A549 (cell line): ENCODE measurements at regions not wholly inside any gene's neighbourhood (a gene's known extent, or its start where the extent isn't known, plus 50 kb on each side); places are given as distances from the start of the nearest gene placed in this dataset.
"Not testable (repeated sequence)": the region's sequence is repeated elsewhere in the genome, so short reads cannot be mapped to it uniquely, and the experiment has no call there.

Source experiments
- ATAC-seq, 2 experiments: fragments of 200-7000 bp in 1 of 2; fragments of >200 bp in 1 of 2; cut with Nextera tagmentation in 1 of 2; cut with Tn5 transposase in 1 of 2; 3 replicates each; pipeline versions ENCODE4 v1.8.0 to v1.9.1; 2018 to 2020; ENCODE audit warnings: mild to moderate bottlenecking in 1 of 2, moderate library complexity in 1 of 2
- CTCF ChIA-PET: fragments of 300-600 bp; sonication (Branson Sonifier 250); formaldehyde crosslinking; extraction: SDS; loops from one replicate; lab custom pipeline; 2021; ENCODE audit warnings: antibody characterized with exemption, inconsistent platforms; lab: Yijun Ruan, JAX
- POLR2A ChIA-PET: fragments of 350-600 bp; formaldehyde crosslinking; extraction: SDS; loops from one replicate; lab custom pipeline; 2021; ENCODE audit warnings: antibody characterized with exemption, inconsistent platforms; lab: Yijun Ruan, JAX
- DNase-seq, 2 experiments: peaks; one replicate each; pipeline versions ENCODE4 v3.0.0 to v3.0.0-alpha.2; 2011 to 2016; ENCODE audit warnings: low read depth in 1 of 2, low spot score in 1 of 2
- FAIRE-seq: peaks from 2 replicates; lab custom pipeline; 2011; peaks lifted over from hg19 to GRCh38; lab: Jason Lieb, UNC
- H3K27ac ChIP-seq, 2 experiments: fragments of >200 bp; sonication (Bioruptor Twin); formaldehyde crosslinking; 3 replicates each; pipeline ENCODE4 v1.5.1; 2016 to 2017
- H3K4me1 ChIP-seq: fragments of >200 bp; sonication (Bioruptor Twin); formaldehyde crosslinking; 3 replicates; pipeline ENCODE4 v1.6.1; 2016
- H3K4me2 ChIP-seq: fragments of >200 bp; sonication (Bioruptor Twin); formaldehyde crosslinking; 3 replicates; pipeline ENCODE4 v1.6.1; 2016
- H3K4me3 ChIP-seq: fragments of >200 bp; sonication (Bioruptor Twin); formaldehyde crosslinking; 3 replicates; pipeline ENCODE4 v1.5.1; 2016
- H3K9me3 ChIP-seq: fragments of >200 bp; sonication (Bioruptor Twin); formaldehyde crosslinking; 3 replicates; pipeline ENCODE4 v1.6.1; 2016
- CBX2 ChIP-seq: fragments of 200-600 bp; sonication (generic); IDR thresholded peaks from 2 replicates; pipeline ENCODE4 v1.6.1; 2016; ENCODE audit warnings: low read depth, mild to moderate bottlenecking, borderline replicate concordance
- CHD2 ChIP-seq: fragments of 150-350 bp; IDR thresholded peaks from 2 replicates; pipeline ENCODE4 v1.6.1; 2014; ENCODE audit warnings: low read length; ENCODE audit not compliant: partially characterized antibody
- FOXS1 ChIP-seq: fragments of 250-450 bp; sonication (Bioruptor Pico); IDR thresholded peaks from 2 replicates; pipeline ENCODE4 v1.5.0; 2020; ENCODE audit warnings: mild to moderate bottlenecking, moderate library complexity
- HEYL ChIP-seq: fragments of 250-450 bp; sonication (Bioruptor Pico); IDR thresholded peaks from 2 replicates; pipeline ENCODE4 v1.8.0; 2021; ENCODE audit warnings: mild to moderate bottlenecking, moderate library complexity
- HOXA7 ChIP-seq: fragments of 250-450 bp; sonication (Bioruptor Pico); IDR thresholded peaks from 2 replicates; pipeline ENCODE4 v1.5.0; 2020; ENCODE audit warnings: mild to moderate bottlenecking, moderate library complexity
- HOXB5 ChIP-seq: fragments of 250-450 bp; sonication (Bioruptor Pico); IDR thresholded peaks from 2 replicates; pipeline ENCODE4 v1.5.0; 2020; ENCODE audit warnings: mild to moderate bottlenecking, moderate library complexity
- KDM1A ChIP-seq: fragments of 200-600 bp; sonication (generic); IDR thresholded peaks from 2 replicates; pipeline ENCODE4 v1.6.1; 2016; ENCODE audit warnings: low read depth, mild to moderate bottlenecking
- KDM5A ChIP-seq: fragments of 200-600 bp; sonication (generic); IDR thresholded peaks from 2 replicates; pipeline ENCODE4 v1.6.1; 2016; ENCODE audit warnings: antibody characterized with exemption, mild to moderate bottlenecking
- RAD21 ChIP-seq, 2 experiments: fragments of >200 bp in 1 of 2; sonication (Bioruptor Twin) in 1 of 2; formaldehyde crosslinking in 1 of 2; IDR thresholded peaks in 1 of 2; conservative IDR thresholded peaks in 1 of 2; 2 replicates in 1 of 2; 3 replicates in 1 of 2; pipeline ENCODE4 v1.6.1; 2012 to 2018; ENCODE audit warnings: inconsistent platforms in 1 of 2
- RARB ChIP-seq: fragments of 250-450 bp; sonication (Bioruptor Pico); IDR thresholded peaks from 2 replicates; pipeline ENCODE4 v1.8.0; 2021; ENCODE audit warnings: mild to moderate bottlenecking, moderate library complexity
- SMC3 ChIP-seq: fragments of >200 bp; sonication (Bioruptor Twin); formaldehyde crosslinking; IDR thresholded peaks from 3 replicates; pipeline ENCODE4 v1.6.1; 2018; ENCODE audit warnings: inconsistent platforms
- TFCP2L1 ChIP-seq: fragments of 250-450 bp; sonication (Bioruptor Pico); IDR thresholded peaks from 2 replicates; pipeline ENCODE4 v1.5.0; 2021; ENCODE audit warnings: mild to moderate bottlenecking
- WGBS: methylation state at CpG from one replicate; pipeline ENCODE4 v1.1.6; 2017; ENCODE audit errors: missing lambda C conversion rate; 5-methylcytosine and 5-hydroxymethylcytosine counted together
- TF ChIP-seq, protein P1 (sequence below): fragments of 250-450 bp; sonication (Bioruptor Pico); IDR thresholded peaks from 2 replicates; pipeline ENCODE4 v1.5.0; 2021; ENCODE audit warnings: mild to moderate bottlenecking, moderate library complexity, borderline replicate concordance
- TF ChIP-seq, protein P2 (sequence below): fragments of 200-600 bp; sonication (generic); IDR thresholded peaks from 2 replicates; pipeline ENCODE4 v1.6.1; 2016; ENCODE audit warnings: antibody characterized with exemption, mild to moderate bottlenecking, moderate library complexity
- TF ChIP-seq, protein P3 (sequence below): fragments of 250-450 bp; sonication (Bioruptor Pico); IDR thresholded peaks from 2 replicates; pipeline ENCODE4 v1.5.0; 2020; ENCODE audit warnings: low read depth, mild to moderate bottlenecking, moderate library complexity
- TF ChIP-seq, protein P4 (sequence below): fragments of 150-350 bp; IDR thresholded peaks from 2 replicates; pipeline ENCODE4 v1.6.1; 2014; ENCODE audit warnings: low read depth, mild to moderate bottlenecking, low read length

DNA sequence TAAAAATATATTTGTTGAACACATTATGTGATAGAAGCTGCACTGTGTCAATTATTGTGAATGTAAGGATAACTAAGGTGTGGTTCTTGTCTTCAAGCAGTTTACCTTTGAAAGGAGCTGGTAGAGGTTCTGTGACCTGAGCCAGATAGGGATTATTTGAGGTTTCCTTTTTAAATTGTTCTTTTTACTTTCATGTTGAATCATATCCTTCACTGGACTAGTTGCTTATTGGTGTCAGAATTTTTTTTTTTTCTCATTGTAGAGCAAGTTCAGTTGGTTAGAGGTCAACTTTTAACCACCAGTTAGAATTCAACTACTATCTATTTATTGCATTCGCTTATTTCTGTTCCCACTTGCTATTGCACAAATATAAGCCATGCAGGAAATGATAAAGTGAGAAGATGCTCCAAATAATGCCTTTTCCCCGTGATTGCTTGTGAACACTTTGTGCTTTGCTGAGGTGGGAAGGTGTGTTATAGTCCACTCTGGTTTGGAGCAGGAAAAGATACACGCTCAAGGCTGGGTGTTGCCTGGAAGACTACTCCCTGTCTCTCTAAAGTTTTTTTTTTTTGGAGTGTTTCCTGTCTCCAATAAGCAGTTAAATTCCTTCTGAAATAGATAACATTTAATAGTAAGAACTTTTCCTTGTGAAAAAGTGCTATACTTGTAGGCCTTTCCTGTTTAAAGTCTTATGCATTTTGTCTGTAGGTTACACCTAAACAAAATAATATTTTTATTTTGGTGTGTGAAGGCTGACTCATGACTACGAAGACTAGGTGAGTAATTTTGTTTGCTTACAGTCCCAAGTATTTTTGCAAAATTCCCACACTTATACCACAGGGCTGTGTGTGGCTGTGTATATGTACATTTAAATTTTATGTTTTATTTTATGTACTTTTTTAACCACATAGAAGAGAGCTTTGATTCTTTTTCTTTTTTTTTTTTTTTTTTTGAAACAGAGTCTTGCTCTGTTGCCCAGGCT lies 83.8 kb upstream of the LCORL start (continued):
- TF ChIP-seq, protein P1, sequence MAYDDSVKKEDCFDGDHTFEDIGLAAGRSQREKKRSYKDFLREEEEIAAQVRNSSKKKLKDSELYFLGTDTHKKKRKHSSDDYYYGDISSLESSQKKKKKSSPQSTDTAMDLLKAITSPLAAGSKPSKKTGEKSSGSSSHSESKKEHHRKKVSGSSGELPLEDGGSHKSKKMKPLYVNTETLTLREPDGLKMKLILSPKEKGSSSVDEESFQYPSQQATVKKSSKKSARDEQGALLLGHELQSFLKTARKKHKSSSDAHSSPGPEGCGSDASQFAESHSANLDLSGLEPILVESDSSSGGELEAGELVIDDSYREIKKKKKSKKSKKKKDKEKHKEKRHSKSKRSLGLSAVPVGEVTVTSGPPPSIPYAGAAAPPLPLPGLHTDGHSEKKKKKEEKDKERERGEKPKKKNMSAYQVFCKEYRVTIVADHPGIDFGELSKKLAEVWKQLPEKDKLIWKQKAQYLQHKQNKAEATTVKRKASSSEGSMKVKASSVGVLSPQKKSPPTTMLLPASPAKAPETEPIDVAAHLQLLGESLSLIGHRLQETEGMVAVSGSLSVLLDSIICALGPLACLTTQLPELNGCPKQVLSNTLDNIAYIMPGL, result no peak
- TF ChIP-seq, protein P2, sequence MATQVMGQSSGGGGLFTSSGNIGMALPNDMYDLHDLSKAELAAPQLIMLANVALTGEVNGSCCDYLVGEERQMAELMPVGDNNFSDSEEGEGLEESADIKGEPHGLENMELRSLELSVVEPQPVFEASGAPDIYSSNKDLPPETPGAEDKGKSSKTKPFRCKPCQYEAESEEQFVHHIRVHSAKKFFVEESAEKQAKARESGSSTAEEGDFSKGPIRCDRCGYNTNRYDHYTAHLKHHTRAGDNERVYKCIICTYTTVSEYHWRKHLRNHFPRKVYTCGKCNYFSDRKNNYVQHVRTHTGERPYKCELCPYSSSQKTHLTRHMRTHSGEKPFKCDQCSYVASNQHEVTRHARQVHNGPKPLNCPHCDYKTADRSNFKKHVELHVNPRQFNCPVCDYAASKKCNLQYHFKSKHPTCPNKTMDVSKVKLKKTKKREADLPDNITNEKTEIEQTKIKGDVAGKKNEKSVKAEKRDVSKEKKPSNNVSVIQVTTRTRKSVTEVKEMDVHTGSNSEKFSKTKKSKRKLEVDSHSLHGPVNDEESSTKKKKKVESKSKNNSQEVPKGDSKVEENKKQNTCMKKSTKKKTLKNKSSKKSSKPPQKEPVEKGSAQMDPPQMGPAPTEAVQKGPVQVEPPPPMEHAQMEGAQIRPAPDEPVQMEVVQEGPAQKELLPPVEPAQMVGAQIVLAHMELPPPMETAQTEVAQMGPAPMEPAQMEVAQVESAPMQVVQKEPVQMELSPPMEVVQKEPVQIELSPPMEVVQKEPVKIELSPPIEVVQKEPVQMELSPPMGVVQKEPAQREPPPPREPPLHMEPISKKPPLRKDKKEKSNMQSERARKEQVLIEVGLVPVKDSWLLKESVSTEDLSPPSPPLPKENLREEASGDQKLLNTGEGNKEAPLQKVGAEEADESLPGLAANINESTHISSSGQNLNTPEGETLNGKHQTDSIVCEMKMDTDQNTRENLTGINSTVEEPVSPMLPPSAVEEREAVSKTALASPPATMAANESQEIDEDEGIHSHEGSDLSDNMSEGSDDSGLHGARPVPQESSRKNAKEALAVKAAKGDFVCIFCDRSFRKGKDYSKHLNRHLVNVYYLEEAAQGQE, result no peak
- TF ChIP-seq TFCP2L1 (CRISPR knock-in tag) (no peak), HOXB5 (CRISPR knock-in tag) (no peak), HEYL (no peak), FOXS1 (CRISPR knock-in tag) (no peak), KDM5A (no peak)
- TF ChIP-seq, protein P3, sequence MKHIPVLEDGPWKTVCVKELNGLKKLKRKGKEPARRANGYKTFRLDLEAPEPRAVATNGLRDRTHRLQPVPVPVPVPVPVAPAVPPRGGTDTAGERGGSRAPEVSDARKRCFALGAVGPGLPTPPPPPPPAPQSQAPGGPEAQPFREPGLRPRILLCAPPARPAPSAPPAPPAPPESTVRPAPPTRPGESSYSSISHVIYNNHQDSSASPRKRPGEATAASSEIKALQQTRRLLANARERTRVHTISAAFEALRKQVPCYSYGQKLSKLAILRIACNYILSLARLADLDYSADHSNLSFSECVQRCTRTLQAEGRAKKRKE, result no peak
- TF ChIP-seq, all 56 proteins: peak for 0

DNA sequence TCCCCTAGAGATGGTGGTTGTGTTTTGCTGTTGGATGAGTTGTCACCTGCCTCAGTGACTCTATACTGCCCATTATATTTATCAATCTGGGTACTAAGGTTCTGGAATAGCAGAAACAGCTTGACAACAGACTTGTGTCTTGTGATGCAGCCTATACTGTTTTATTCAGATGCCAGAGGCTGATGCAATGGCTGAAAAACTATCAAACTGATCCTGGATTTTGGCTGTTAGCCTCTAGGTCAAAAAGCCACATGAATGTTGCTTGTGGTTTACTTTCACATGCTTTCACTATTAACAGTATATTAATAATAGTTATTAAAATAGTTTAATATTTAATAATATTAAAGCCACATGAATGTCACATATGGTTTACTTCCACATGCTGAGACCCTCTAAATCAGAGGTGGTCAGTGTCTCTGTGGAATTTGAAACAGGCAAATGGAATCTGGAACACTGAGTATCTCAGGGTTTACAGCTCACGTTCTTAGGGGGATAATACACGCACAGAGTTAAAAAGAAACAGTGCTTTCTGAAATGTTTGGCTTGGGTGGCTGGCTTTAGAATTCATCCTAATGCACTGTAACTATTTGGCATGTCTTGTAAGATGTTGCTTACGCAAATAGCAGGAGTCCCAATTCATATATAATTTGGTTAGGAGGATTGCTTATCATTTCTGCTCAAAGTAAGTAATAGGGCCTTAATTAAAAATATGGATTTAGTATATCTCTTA lies 82.5 kb upstream of the LCORL start:
- TF ChIP-seq RARB (CRISPR knock-in tag), result no peak
- no peak for TF ChIP-seq HOXA7 (CRISPR knock-in tag)
- FAIRE-seq (no peak), ATAC-seq (no peak), DNase-seq (no peak)
- ChIA-PET POLR2A (no interaction called here), CTCF (no interaction called here)
- no peaks in the 10 kb centered on the region for H3K9me3 ChIP-seq
- no peak overlapping the region for H3K4me3 ChIP-seq
- no peak overlapping the region for H3K4me2 ChIP-seq
- WGBS, result 18% methylated on average over 3 of the region's 3 CpGs
- no peaks in the 10 kb centered on the region for H3K4me1 ChIP-seq
- no peak overlapping the region for H3K27ac ChIP-seq

DNA sequence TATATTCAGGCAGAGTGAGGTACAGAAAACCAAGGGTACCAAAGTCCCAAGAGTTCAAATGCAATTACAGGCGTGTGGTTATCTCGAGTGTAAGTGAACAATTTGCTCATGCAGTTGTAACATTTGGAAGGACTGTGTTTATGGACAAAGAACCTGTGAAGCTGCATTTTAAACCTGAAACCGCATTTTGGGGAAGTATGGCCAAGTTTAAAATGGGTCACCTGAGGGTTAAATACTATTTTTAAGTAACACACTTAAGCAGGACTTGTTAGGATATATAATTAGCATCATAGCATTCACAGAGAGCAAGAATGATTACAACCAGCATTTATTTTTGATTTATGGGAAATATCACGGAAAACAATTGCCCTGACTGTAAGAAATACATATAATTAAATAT lies 79.1 kb upstream of the LCORL start:
- Histone ChIP-seq H3K27ac (no peak overlapping the region), H3K4me3 (no peak overlapping the region), H3K4me1 (no peaks in the 10 kb centered on the region), H3K9me3 (no peaks in the 10 kb centered on the region), H3K4me2 (no peak overlapping the region)
- no peak for FAIRE-seq
- TF ChIP-seq CBX2, result no peak
- no peak for TF ChIP-seq CHD2
- TF ChIP-seq, protein P4, sequence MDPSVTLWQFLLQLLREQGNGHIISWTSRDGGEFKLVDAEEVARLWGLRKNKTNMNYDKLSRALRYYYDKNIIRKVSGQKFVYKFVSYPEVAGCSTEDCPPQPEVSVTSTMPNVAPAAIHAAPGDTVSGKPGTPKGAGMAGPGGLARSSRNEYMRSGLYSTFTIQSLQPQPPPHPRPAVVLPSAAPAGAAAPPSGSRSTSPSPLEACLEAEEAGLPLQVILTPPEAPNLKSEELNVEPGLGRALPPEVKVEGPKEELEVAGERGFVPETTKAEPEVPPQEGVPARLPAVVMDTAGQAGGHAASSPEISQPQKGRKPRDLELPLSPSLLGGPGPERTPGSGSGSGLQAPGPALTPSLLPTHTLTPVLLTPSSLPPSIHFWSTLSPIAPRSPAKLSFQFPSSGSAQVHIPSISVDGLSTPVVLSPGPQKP, result no peak
- no peak for TF ChIP-seq KDM1A
- TF ChIP-seq RAD21 (conservative IDR thresholded peaks at IDR 0.05 in 1 of 2, IDR thresholded peaks at IDR 0.05 in 1 of 2), result no peak
- TF ChIP-seq, protein P2, result no peak
- TF ChIP-seq RARB (CRISPR knock-in tag), result no peak
- TF ChIP-seq SMC3, result no peak
- WGBS, result 6% methylated on average over 4 of the region's 4 CpGs
- ATAC-seq, result no peak
- POLR2A ChIA-PET, result no interaction called here
- no peak for DNase-seq
- CTCF ChIA-PET, result no interaction called here

DNA sequence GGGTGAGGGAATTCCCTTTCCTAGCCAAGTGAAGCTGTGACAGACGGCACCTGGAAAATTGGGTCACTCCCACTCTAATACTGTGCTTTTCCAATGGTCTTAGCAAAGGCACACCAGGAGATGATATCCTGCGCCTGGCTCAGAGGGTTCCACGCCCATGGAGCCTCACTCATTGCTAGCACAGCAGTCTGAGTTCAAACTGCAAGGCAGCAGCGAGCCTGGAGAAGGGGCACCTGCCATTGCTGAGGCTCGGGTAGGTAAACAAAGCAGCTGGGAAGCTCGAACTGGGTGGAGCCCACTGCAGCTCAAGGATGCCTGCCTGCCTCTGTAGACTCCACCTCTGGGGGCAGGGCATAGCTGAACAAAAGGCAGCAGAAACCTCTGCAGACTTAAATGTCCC lies 68.9 kb upstream of the LCORL start:
- FAIRE-seq, H3K4me2 ChIP-seq, H3K4me3 ChIP-seq, DNase-seq, H3K27ac ChIP-seq, POLR2A ChIA-PET, CTCF ChIA-PET, H3K4me1 ChIP-seq, ATAC-seq, H3K9me3 ChIP-seq: not testable (repeated sequence)
- 4% methylated on average over 3 of the region's 6 CpGs for WGBS
